Raji (cell line): ENCODE measurements at regions not wholly inside any gene's neighbourhood (a gene's known extent, or its start where the extent isn't known, plus 50 kb on each side); places are given as distances from the start of the nearest gene placed in this dataset.

ENCODE experiments used
- POLR2A ChIP-seq: IDR thresholded peaks from 2 replicates; pipeline ENCODE4 v1.6.1; 2011; ENCODE audit warnings: low read depth, low read length, control low read depth; ENCODE audit not compliant: insufficient read depth

DNA sequence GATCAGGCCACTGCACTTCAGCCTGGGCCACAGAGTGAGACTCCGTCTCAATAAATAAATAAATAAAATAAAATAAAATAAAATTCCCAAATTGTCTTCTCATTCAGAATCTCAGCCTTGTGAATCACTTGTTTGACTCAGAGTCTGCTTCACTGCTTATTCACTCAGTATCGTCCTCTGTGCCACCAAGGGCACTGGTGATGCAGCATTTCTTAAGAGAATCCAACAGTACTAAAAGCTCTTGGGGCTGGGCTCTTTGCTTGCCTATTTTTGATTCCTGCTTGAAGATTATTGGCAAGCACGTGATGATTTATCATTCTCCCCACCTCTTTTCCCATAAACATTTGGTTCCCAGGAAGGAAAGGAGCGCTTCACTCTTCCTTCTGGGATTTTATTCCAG lies 54.8 kb upstream of the HMGB1 start:
- TF ChIP-seq POLR2A, result no peak

DNA sequence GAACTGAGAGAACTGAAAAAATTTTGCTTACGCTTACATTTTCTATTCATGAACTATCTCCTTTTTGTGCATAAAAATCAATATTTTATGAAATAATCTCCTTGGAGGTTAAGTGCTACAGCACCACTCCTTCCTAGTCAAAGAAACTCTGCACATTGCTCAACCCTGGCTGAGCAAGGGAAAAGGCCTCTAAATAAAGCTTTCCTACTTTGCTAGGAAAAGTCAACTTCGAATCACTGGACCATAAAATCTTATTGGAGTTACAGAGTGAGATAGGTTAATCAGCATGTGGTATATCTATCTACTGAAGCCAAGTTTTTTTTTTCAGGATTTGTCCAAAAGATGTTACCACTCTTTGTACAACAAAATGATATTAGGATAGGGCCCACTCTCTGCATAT lies 57.5 kb upstream of the HMGB1 start:
- TF ChIP-seq POLR2A, result no peak

- no peak for TF ChIP-seq POLR2A
These were observed 61.1 kb upstream of the HMGB1 start for GRCh38 chr13:30526612-30527495.

DNA sequence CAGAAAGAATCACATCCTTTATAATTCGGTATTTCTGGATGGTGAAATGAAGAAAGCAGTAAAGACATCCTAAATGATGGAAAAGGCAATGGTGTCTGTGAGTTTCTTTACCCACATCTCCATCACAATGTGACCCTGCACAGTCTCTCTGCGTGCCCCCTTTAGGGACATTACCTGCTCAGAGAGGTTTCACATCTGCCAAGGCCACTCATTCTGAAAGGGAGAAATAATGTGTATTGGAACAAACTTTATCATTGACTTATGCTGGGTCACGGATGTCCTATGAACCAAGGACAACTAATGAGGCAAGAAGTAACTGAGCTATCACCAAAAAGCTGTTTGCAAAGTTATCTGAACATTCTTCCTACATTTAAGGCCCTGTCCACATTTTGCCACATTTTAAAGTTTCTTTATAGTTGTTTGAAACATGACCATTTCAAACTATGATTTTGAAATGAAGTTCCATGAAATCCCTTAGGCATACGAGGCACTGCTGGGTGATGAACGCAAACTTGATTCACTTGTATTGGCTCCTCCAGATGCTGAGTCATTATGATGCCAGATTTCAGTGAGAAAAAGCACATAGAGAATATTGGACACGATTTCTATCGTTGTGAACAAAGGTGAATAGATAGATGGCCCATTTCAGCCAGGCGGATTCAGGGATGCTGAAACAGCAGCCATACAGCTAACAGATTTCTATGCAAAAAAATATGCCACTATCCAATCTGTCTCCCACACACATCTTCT lies 63.5 kb upstream of the HMGB1 start:
- no peak for TF ChIP-seq POLR2A

- TF ChIP-seq POLR2A, result no peak
These were observed 69.3 kb upstream of the HMGB1 start for GRCh38 chr13:30535046-30535445.

GRCh38 chr13:30545320-30545719 lies 72.4 kb upstream of the USPL1 start:
- no peak for TF ChIP-seq POLR2A

GRCh38 chr13:30551189-30551588 lies 66.5 kb upstream of the USPL1 start:
- no peak for TF ChIP-seq POLR2A

DNA sequence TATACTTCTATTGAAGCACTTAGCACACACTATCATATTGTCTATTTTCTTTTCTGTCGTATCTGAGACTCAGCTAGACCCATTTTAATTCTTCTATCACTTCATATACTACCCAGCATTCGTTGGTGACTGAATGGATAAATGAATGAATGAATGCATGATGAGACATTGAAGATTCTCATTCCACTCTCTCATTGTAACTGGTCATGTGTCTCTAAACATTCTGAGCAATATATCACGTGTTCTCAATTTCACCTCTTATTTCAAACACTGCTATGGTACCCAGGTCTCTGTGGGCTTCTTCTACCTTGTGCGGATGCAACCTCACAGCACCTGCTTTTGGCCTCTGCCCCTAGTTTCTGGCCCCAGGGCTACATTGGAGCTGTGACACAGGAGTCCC lies 65.2 kb upstream of the USPL1 start:
- no peak for TF ChIP-seq POLR2A

GRCh38 chr13:30559274-30559673 lies 58.4 kb upstream of the USPL1 start:
- TF ChIP-seq POLR2A, result no peak

DNA sequence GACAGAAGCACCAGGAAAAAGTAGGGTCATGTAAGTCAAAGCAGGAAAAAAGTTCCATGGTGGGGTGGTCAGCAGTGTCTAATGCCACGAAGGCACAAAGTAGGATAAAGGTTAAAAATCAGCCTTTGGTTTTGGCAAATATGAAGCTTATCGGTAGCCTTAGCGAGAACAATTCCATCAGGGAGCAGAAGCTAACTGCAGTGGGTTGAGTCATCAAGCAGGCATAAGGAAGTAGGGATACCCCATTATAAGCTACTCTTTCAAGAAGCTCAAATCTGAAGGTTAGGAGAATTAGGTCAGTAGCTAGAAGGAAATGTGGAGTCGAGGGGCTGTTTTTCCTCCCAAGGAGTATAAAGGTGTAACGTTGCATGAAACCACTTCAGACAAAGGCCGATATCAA lies 57.5 kb upstream of the USPL1 start:
- TF ChIP-seq POLR2A, result no peak

DNA sequence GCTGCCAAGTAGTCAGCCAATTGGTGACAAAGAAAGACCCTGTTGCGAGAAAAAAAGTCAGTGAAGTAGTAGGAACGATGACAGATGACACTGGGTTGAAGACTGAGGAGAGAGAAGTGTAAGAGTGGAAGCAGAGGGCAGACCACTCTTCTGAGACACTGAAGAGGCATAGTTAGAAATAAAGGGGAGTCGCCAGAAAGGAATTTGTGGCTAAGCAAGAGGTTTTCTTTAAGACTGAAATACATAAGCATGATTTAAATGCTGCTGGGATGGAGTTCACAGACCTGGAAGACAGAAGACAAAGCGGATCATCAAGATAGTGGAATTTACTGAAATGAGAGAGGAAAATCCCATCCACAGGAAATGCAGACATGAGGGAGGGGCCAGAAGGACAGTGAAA lies 56.2 kb upstream of the USPL1 start:
- TF ChIP-seq POLR2A, result no peak

DNA sequence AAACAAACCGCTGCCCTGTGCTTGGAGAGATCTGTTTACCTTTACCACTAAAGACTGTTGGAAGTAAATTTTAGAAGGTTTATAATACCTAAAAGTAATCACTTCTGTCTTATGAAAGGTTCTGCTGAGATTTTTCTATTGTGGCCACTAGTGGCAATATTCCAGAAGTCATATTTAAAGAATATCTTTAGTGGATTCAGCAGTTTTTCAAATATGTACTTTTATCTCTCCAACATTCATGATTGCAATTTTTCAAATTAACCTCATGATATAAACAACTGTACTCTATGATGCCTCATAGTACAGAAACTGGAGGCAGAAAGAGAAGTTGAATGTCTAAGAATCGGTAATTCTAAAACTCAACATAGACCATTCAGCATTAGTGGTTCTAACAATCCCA lies 53.2 kb upstream of the USPL1 start:
- no peak for TF ChIP-seq POLR2A

DNA sequence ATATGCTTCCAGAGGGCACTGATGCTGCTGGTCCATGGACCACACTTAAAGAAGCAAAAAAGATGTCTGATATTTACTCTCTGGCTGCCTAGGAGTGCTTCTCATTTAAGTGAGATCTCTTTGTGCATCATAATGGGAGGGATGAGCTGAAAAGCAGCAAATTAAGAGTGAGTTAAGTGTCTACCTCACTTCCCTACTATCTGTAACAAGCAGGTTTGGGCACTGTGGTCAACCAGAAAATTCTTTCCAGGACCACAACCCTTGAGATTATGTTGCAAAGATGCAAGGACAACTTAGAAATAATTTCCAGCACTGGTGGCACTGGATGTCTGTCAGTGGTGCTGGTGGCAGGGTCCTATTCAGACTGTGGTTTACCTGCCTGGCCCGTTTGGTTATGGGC lies 52.1 kb upstream of the USPL1 start:
- TF ChIP-seq POLR2A, result 0 out of 2 replicates have a peak, but pooled peaks have one; percentile 18

GRCh38 chr13:30567072-30567471 lies 50.6 kb upstream of the USPL1 start:
- no peak for TF ChIP-seq POLR2A
